SK-N-SH treated with all-trans-retinoic acid at 6 μM for 48 hours (cell line): ENCODE measurements at regions not wholly inside any gene's neighbourhood (a gene's known extent, or its start where the extent isn't known, plus 50 kb on each side); places are given as distances from the start of the nearest gene placed in this dataset.

Experiments
- ARNTL ChIP-seq: fragments of 450-650 bp; formaldehyde crosslinking; IDR thresholded peaks from 2 replicates; pipeline ENCODE4 v1.5.0; 2020; ENCODE audit warnings: low read depth, mild to moderate bottlenecking, moderate library complexity, borderline replicate concordance
- CSDC2 ChIP-seq: fragments of 250-450 bp; sonication (Bioruptor Pico); IDR thresholded peaks from 2 replicates; pipeline ENCODE4 v1.5.0; 2020; ENCODE audit warnings: mild to moderate bottlenecking, moderate library complexity
- GLIS3 ChIP-seq: fragments of 250-450 bp; sonication (Bioruptor Pico); IDR thresholded peaks from 2 replicates; pipeline ENCODE4 v1.5.0; 2020; ENCODE audit warnings: mild to moderate bottlenecking, moderate library complexity
- OSR1 ChIP-seq: fragments of 250-450 bp; sonication (Bioruptor Pico); IDR thresholded peaks from 2 replicates; pipeline ENCODE4 v1.8.0; 2022; ENCODE audit warnings: moderate library complexity, mild to moderate bottlenecking, inconsistent platforms
- PATZ1 ChIP-seq: fragments of 250-450 bp; sonication (Bioruptor Pico); IDR thresholded peaks from 2 replicates; pipeline ENCODE4 v1.8.0; 2020; ENCODE audit warnings: mild to moderate bottlenecking, moderate library complexity, borderline replicate concordance
- RARB ChIP-seq: fragments of 250-450 bp; sonication (Bioruptor Pico); IDR thresholded peaks from 2 replicates; pipeline ENCODE4 v1.8.0; 2021; ENCODE audit warnings: mild to moderate bottlenecking, moderate library complexity
- SNAI2 ChIP-seq: fragments of 250-450 bp; sonication (Bioruptor Pico); IDR thresholded peaks from 2 replicates; pipeline ENCODE4 v1.5.0; 2020; ENCODE audit warnings: mild to moderate bottlenecking, moderate library complexity
- TOX ChIP-seq: fragments of 250-450 bp; sonication (Bioruptor Pico); IDR thresholded peaks from 2 replicates; pipeline ENCODE4 v1.8.0; 2021; ENCODE audit warnings: mild to moderate bottlenecking, moderate library complexity, borderline replicate concordance
- TSHZ2 ChIP-seq: fragments of 250-450 bp; sonication (Bioruptor Pico); IDR thresholded peaks from 2 replicates; pipeline ENCODE4 v1.5.0; 2020; ENCODE audit warnings: mild to moderate bottlenecking, moderate library complexity
- ZFP3 ChIP-seq: fragments of 250-450 bp; sonication (Bioruptor Pico); IDR thresholded peaks from 2 replicates; pipeline ENCODE4 v1.5.0; 2020; ENCODE audit warnings: mild to moderate bottlenecking, moderate library complexity
- ZNF8 ChIP-seq: fragments of 450-650 bp; formaldehyde crosslinking; IDR thresholded peaks from 2 replicates; pipeline ENCODE4 v1.5.0; 2020; ENCODE audit warnings: mild to moderate bottlenecking, moderate library complexity
- TF ChIP-seq, protein P1 (sequence below): fragments of 250-450 bp; sonication (Bioruptor Pico); IDR thresholded peaks from 2 replicates; pipeline ENCODE4 v1.5.1; 2020; ENCODE audit warnings: low read depth, mild to moderate bottlenecking, moderate library complexity
- TF ChIP-seq, protein P2 (sequence below): fragments of 250-450 bp; sonication (Bioruptor Pico); IDR thresholded peaks from 2 replicates; pipeline ENCODE4 v1.8.0; 2021; ENCODE audit warnings: low read depth, mild to moderate bottlenecking, moderate library complexity, borderline replicate concordance

DNA sequence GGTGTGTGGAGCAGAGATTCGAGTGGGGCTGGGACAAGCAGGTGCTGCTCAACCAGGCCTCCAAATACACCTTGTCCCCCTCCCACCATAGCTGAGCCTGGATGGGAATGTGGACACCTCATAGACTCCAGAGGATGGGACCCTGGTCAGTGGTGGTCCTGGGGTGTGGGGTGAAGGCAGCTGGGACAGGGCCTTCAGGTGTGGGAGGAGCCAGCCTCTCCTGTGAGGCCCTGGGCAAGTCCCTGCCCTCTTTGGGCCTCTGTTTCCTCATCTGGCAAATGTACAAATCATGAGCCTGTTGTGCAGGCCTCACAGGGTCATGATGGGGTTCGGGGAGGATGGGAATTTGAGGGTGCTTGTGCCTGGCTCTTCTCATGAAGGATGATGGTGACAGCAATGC is 362.9 kb upstream of the NUPR2 start:
- TF ChIP-seq CSDC2 (no peak), ZFP3 (CRISPR knock-in tag) (no peak), TSHZ2 (CRISPR knock-in tag) (no peak), GLIS3 (no peak), RARB (no peak), ZNF8 (no peak), SNAI2 (CRISPR knock-in tag) (no peak), OSR1 (CRISPR knock-in tag) (no peak), PATZ1 (CRISPR knock-in tag) (no peak), TOX (CRISPR knock-in tag) (no peak), ARNTL (CRISPR knock-in tag) (no peak)
- TF ChIP-seq, protein P1, sequence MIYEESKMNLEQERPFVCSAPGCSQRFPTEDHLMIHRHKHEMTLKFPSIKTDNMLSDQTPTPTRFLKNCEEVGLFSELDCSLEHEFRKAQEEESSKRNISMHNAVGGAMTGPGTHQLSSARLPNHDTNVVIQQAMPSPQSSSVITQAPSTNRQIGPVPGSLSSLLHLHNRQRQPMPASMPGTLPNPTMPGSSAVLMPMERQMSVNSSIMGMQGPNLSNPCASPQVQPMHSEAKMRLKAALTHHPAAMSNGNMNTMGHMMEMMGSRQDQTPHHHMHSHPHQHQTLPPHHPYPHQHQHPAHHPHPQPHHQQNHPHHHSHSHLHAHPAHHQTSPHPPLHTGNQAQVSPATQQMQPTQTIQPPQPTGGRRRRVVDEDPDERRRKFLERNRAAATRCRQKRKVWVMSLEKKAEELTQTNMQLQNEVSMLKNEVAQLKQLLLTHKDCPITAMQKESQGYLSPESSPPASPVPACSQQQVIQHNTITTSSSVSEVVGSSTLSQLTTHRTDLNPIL (CRISPR knock-in tag) = no peak
- TF ChIP-seq, protein P2, sequence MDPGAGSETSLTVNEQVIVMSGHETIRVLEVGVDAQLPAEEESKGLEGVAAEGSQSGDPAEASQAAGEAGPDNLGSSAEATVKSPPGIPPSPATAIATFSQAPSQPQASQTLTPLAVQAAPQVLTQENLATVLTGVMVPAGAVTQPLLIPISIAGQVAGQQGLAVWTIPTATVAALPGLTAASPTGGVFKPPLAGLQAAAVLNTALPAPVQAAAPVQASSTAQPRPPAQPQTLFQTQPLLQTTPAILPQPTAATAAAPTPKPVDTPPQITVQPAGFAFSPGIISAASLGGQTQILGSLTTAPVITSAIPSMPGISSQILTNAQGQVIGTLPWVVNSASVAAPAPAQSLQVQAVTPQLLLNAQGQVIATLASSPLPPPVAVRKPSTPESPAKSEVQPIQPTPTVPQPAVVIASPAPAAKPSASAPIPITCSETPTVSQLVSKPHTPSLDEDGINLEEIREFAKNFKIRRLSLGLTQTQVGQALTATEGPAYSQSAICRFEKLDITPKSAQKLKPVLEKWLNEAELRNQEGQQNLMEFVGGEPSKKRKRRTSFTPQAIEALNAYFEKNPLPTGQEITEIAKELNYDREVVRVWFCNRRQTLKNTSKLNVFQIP (CRISPR knock-in tag) = no peak
